ENCODE measurements at regions not wholly inside any gene's neighbourhood (a gene's known extent, or its start where the extent isn't known, plus 50 kb on each side); places are given as distances from the start of the nearest gene placed in this dataset.

GRCh38 chr20:56932575-56933330 is 303.6 kb downstream of the TFAP2C start:
- DNase-seq = no peak

- no peak for DNase-seq
Measured at GRCh38 chr20:56933331-56933698, 304.2 kb downstream of the TFAP2C start.

GRCh38 chr20:56934888-56935287 is 305.8 kb downstream of the TFAP2C start:
- no peak for DNase-seq

- DNase-seq = no peak
Measured at GRCh38 chr20:56940466-56940865, 311.4 kb downstream of the TFAP2C start.

DNA sequence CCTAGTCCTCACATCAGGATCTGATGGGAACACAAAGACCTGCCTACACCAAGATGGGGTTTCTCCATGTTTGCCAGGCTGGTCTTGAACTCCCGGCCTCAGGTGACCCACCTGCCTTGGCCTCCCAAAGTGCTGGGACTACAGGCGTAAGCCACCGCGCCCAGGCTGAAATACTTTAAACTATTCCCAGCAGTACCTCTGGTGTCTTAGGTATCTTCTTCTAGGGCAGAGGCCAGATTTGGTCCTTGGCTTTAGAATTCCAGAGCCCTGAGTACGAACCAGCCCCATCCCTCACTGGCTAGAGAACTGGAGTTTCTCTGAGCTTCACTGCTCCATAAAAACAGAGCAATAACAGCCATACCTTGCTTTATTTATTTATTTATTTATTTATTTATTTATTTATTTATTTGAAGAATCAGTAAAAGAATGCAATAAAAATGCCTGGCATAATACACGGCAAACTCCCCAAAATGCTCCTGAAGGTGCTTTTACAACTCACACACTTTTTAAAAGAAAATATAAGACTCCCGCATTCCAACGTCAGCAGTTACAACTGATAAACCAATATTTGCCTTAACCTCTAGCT is 312.1 kb downstream of the TFAP2C start:
- no peak for DNase-seq

- no peak for DNase-seq
Measured at GRCh38 chr20:56943946-56944945, 315.1 kb downstream of the TFAP2C start.

DNA sequence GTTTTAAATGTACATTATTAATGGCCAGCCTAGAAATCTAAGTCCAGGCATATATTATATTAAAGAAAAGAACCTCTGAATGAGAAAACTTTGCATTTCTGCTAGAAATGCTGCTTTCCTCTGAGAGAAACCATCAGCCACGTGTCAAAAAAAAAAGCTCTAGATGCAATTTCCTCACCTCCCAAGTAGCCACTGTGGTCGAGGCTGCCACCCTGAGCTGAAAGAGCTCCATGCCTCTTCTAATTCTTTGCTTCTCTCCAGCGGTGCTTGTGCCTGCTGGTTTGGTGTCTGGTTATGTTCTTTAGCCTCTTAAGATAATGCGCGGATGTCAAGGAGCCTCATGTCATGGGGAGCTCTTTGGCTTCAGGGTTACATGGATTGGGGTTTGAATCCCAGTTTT is 316.0 kb downstream of the TFAP2C start:
- no peak for DNase-seq

GRCh38 chr20:56945901-56946300 is 316.8 kb downstream of the TFAP2C start:
- DNase-seq = no peak

DNA sequence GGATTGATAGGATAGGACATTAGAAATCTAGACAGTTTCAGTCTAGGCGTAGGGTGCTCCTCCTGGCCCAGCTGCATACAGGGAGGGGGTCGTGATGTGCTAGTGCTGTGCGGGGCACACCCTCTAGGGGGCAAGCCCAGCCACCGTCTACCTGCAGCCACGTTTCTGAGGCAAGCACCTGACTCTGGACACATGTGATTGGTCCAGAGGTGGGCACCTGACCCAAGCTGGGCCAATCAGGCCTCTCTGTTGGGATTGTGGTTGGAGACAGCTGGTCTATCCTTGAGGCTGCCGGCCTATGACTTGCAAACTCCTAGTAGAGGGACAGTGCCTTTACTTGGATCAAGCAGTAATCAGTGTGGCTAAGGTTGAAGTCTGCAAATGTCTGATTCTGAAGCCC is 317.1 kb downstream of the BMP7 start:
- no peak for DNase-seq

DNA sequence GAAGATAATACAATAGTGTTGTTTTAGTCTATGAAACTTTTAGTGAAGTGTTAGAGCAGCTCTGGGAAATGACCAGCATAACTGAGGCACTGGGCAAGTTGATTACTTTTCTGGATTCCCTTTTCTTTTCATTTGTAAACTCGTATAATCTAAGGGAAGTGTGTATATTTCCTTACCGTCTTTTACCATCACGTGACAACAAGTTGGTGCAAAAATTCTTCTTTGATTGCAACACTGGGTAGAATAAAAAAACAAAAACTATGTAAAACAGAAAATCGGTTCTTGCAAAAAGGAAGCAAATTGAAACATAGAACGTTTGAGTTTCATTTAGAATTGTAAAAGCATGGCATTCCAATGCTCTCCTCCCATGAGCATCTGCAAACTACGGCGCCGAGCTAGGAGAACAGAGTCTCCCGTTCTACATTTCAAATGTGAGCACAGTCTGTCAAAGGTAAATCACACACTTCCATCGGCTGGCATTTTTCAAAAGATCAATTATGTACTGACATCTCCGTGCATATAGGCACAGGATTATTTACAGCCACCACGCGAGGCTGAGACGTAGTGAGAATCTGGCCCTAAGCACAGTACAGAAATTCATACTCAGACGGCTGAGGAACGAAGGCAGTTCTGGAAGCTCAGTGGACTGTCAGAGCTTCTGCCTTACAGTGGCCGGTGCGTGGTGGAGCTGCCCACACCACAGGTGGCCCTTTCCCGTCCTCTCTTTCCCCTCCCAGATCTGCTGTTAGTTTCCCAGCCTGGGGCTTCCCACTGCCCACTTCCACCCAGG is 314.0 kb downstream of the BMP7 start:
- DNase-seq = no peak

DNA sequence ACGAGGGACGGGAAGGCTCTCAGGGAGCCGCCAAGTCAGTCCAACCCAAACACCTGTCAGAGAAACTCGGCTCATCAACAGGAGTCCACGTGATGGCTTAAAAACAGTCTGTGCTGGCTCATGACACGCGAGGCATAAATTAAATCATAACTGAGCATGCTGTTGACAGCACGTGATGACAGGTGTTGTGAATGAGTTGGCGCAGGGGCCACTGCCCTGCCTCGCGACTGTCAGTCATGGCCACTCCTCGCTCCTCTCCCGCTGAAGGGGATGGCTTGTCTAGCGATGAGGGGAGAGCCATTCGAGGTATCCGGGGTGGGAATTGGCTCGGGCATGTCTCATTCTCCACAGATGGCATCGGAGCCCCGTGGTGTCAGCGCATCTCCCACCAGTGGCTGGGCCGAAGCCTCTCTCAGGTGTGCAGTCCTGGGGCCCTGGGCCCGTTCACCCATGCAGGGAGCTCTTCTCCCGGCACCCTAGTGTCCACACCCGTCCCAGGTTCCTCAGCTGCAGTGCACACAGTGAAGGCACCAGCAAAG is 313.3 kb downstream of the BMP7 start:
- DNase-seq = no peak

- DNase-seq = no peak
Measured at GRCh38 chr20:56954797-56955196, 311.6 kb downstream of the BMP7 start.

- DNase-seq = no peak
Measured at GRCh38 chr20:56955680-56956079, 310.8 kb downstream of the BMP7 start.

DNA sequence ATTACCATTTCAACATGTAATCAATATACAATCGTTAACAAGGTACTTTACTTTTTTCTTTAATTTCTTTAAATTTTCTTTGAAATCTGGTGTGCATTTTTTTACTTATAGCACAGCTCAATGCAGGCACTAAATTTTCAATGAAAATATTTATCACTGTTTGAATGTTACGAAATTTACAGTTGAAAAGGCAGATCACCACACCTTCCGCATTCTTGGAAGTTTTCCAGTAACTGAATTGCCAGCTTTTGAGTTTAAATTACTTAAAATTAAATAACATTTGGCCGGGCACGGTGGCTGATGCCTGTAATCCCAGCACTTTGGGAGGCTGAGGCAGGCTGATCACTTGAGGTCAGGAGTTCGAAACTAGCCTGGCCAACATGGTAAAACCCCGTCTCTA is 309.9 kb downstream of the BMP7 start:
- DNase-seq = no peak

GRCh38 chr20:56957737-56958553 is 308.5 kb downstream of the BMP7 start:
- DNase-seq = no peak

GRCh38 chr20:56964901-56965300 is 301.5 kb downstream of the BMP7 start:
- DNase-seq = no peak

DNA sequence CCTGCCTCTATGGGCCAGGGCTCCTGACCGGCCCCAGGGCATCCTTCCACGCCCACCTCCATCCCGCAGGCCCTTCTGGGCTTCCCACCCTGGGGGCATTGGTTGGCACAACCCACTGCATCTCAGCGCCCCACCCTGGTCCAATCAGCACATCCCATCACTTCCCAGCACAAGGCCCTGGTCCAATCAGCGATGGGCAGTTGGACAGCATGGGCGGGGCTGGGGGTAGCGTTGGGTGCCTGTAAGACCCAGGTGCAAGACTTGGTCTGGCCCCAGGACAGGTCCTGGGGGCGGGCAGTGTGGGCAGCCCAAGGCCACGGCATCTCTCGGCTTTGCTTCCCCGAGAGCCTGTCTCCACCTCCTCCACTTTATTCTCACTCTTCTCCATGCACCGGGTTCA is 298.5 kb downstream of the BMP7 start:
- no peak for DNase-seq

DNA sequence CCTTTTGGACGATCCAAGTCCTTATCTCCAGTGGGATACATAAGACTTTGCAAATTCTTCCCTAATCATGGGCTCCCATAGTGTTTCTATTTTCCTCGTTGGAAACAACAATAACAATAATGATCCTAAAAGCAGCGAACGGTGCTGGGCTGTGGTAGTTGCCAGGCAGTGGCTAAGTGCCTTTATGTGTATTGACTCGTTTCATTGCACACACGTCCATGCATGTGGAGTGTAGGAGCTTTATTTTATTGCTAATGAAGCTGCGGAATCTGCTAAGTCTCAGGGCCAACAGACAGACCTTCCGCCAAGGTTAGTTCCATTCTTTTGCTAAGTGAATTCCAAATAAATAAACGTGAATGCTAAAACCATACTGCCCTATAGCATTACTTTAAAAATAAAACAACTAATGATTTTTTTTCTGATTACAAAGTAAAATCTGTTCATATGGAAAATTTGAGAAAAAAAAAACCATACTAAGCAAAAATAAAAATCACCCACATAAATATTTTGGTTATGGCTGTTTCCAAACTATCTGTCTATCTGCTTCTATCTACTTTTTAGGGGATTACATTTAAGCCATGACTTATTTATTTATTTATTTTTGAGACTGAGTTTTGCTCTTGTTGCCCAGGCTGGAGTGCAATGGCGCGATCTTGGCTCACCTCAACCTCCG is 297.9 kb downstream of the BMP7 start:
- DNase-seq = no peak

DNA sequence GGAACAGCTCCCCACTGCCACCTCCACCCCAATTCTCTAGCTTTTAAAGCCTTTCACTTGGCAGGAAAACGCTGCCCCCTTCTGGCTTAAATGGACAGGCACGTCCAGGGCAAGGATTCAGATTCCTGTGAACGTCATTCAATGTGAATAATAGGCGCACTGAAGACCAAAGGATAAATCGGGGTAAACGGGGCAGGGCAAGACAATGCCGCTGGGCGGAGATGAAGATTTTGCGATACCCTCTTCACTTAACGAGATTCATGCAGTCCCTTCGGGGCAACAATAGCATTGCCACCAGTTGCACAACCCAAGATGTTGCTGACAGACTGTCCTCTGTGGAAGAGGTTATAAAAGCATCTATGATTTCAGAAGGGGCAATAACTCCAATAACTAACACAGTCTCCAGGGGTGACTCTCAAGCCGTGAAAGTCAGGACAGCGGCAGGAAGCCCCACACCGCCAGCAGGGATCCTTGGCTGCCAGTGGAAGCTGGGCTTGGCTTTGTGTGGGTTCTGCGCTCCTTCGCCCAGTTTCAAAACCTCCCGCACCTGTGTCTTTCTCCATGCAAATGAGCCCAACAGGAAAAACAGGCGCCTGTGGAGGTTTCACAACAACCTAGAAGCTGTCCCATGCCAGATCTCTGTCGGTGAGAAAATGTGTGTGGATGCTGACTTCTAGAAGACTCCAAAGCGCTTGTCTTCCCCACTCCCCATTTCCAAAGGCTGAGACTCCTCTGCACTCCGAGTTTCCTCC is 291.8 kb downstream of the BMP7 start:
- DNase-seq = no peak

DNA sequence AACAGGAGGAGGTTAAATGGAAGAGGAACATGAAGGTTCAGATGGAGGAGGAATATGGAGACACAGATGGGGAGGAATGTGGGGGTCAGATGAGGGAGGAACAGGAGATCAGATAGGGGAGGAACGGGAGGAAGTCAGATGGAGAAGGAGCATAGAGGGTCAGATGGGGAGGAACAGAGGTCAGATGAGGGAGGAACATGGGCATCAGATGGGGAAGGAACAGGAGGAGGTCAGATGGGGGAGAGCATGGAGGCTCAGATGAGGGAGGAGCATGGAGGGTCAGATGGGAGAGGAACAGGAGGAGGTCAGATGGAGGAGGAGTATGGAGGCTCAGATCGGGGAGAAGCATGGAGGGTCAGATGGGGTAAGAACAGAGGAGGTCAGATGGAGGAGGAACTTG is 290.6 kb downstream of the BMP7 start:
- DNase-seq = no peak
